GM19238 (cell line): ENCODE measurements at regions not wholly inside any gene's neighbourhood (a gene's known extent, or its start where the extent isn't known, plus 50 kb on each side); places are given as distances from the start of the nearest gene placed in this dataset.

Source experiments
- DNase-seq: peaks from one replicate; pipeline ENCODE4 v3.0.0; 2011; ENCODE audit warnings: low spot score; ENCODE audit not compliant: insufficient read length

GRCh38 chr1:117803318-117803717 is 126.1 kb downstream of the GDAP2 start:
- no peak for DNase-seq

- no peak for DNase-seq
These were observed 119.7 kb downstream of the GDAP2 start for GRCh38 chr1:117809764-117810163.

- no peak for DNase-seq
These were observed 118.9 kb downstream of the GDAP2 start for GRCh38 chr1:117810553-117810952.

GRCh38 chr1:117812869-117813511 is 116.4 kb downstream of the GDAP2 start:
- DNase-seq, result no peak
